HG02981 (cell line): ENCODE measurements at regions not wholly inside any gene's neighbourhood (a gene's known extent, or its start where the extent isn't known, plus 50 kb on each side); places are given as distances from the start of the nearest gene placed in this dataset.
"Not testable (repeated sequence)": the region's sequence is repeated elsewhere in the genome, so short reads cannot be mapped to it uniquely, and the experiment has no call there.

ENCODE experiments used
- ATAC-seq: cut with Tn5 transposase; IDR thresholded peaks from one replicate; pipeline ENCODE4 v1.9.1; 2021; ENCODE audit warnings: mild to moderate bottlenecking, moderate library complexity; ENCODE audit not compliant: unreplicated experiment

GRCh38 chr5:127133071-127133470 lies 59.8 kb upstream of the C5orf63 start:
- ATAC-seq, result no peak

- no peak for ATAC-seq
Observed at GRCh38 chr5:127136908-127137307, 63.6 kb upstream of the C5orf63 start.

GRCh38 chr5:127143722-127144121 lies 70.4 kb upstream of the C5orf63 start:
- no peak for ATAC-seq

GRCh38 chr5:127153031-127153430 lies 79.7 kb upstream of the C5orf63 start:
- ATAC-seq, result no peak

- ATAC-seq, result no peak
Observed at GRCh38 chr5:127153521-127153920, 80.2 kb upstream of the C5orf63 start.

GRCh38 chr5:127163750-127164149 lies 90.4 kb upstream of the C5orf63 start:
- no peak for ATAC-seq

- no peak for ATAC-seq
Observed at GRCh38 chr5:127170918-127171600, 97.8 kb upstream of the C5orf63 start.

- no peak for ATAC-seq
Observed at GRCh38 chr5:127176769-127177168, 103.5 kb upstream of the C5orf63 start.

- not testable (repeated sequence) for ATAC-seq
Observed at GRCh38 chr5:127182631-127183030, 108.0 kb upstream of the MEGF10 start.

- no peak for ATAC-seq
Observed at GRCh38 chr5:127183332-127183731, 107.3 kb upstream of the MEGF10 start.

GRCh38 chr5:127184851-127185250 lies 105.7 kb upstream of the MEGF10 start:
- no peak for ATAC-seq

- no peak for ATAC-seq
Observed at GRCh38 chr5:127186657-127187056, 103.9 kb upstream of the MEGF10 start.

- ATAC-seq, result no peak
Observed at GRCh38 chr5:127187706-127188105, 102.9 kb upstream of the MEGF10 start.

GRCh38 chr5:127192150-127192549 lies 98.4 kb upstream of the MEGF10 start:
- no peak for ATAC-seq

GRCh38 chr5:127192836-127193338 lies 97.7 kb upstream of the MEGF10 start:
- no peak for ATAC-seq

- no peak for ATAC-seq
Observed at GRCh38 chr5:127196042-127196441, 94.6 kb upstream of the MEGF10 start.

GRCh38 chr5:127197402-127198167 lies 93.0 kb upstream of the MEGF10 start:
- not testable (repeated sequence) for ATAC-seq

GRCh38 chr5:127202738-127203137 lies 87.9 kb upstream of the MEGF10 start:
- ATAC-seq, result not testable (repeated sequence)

- ATAC-seq, result no peak
Observed at GRCh38 chr5:127203818-127204217, 86.8 kb upstream of the MEGF10 start.

GRCh38 chr5:127205147-127205546 lies 85.4 kb upstream of the MEGF10 start:
- no peak for ATAC-seq

- no peak for ATAC-seq
Observed at GRCh38 chr5:127206320-127207113, 84.1 kb upstream of the MEGF10 start.
